NCI-H1105 (cell line): ENCODE measurements at regions not wholly inside any gene's neighbourhood (a gene's known extent, or its start where the extent isn't known, plus 50 kb on each side); places are given as distances from the start of the nearest gene placed in this dataset.

ENCODE experiments used
- DNase-seq: peaks from one replicate; lab custom pipeline; 2025; lab: John Stamatoyannopoulos, UW

DNA sequence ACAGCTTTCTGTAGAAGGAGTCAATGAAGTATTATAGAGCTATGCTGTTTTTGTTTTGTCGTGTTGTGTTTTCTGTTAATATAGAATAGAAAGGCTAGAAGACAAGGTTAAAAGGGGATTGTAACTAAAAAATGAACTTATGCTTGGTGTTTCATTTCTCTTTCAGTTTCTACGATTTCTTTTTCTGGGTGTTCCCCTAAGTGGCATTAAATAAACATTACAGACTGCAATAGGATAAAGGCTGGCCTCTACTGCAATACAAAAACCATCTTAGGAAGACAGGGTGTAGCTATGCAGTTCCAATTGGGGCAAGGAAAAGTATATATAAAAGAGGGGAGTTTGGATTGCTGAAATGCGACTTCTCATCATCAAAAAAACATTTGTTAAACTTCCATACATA lies 1609.7 kb upstream of the ACVR2A start:
- no peak for DNase-seq

DNA sequence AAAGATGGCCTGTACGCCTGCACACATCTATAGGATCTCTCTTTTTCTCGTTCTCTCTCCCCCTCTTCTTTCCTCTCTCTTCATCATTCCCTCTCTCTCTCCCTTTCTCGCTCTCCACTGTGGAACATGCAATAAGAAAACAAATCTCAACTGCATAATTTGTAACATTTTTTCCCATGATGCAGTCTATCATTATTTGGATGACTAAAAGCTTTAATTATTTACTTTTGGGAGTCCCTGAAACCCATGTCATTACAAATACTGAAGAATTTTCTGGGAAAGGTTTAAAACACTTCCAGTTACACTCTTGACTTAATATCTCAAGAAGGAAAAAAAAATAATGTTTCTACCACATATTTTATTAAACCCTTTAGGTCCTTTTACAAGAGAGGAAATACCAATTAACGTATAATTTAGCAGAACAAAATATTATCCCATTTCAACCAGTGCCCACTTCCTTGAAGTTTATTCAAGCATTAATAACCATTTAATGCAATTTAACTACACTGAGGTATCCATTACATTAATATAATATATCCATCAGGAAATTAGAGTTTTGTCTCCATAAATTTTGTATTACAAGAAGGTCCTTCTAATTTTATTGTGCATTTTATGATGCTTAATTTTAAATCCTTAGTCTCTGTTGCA lies 1615.2 kb upstream of the ACVR2A start:
- no peak for DNase-seq

DNA sequence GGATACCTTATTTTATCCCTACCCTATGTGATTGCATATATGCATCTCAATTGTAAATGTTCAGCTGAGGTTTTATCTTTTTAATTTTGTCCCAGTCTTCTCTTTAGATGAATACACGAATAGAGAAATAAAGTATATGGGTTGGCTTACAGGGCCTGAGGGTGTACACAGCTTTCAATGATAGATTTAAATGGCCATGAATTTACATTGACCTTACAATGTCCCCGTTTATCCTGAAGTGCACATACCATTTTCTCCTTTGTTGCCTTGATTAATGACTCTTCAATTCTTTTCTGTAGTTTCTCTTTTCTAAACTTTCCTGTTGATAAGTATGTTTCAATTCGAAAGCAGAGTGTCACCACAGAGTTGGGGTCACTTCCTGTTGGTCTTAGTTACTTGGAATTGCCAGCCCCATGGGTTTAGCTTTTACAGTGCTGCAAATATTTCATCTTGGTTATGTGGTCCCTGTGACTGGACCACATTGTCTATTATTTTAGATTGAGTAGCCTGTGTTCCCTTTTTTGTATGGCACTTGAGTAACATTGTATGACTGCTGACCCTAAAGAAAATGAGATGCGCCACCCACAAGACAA lies 1616.3 kb upstream of the ACVR2A start:
- no peak for DNase-seq

DNA sequence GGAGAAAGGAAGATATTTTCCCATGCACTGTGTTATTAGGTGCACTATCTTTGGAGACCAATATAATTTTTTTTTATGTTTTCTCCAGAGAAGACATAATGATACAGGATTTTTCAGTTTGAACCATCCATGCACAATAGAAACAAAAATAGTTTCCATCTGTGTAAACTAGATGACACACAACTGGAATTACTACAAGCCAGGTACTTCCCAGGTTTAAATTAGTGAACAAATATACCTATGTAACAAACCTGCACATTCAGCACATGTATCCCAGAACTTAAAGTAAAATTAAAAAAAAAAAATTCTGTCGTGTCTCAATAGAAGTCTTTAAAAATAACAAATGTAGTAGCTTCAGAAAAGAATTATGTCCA lies 1616.8 kb upstream of the ACVR2A start:
- DNase-seq = no peak

DNA sequence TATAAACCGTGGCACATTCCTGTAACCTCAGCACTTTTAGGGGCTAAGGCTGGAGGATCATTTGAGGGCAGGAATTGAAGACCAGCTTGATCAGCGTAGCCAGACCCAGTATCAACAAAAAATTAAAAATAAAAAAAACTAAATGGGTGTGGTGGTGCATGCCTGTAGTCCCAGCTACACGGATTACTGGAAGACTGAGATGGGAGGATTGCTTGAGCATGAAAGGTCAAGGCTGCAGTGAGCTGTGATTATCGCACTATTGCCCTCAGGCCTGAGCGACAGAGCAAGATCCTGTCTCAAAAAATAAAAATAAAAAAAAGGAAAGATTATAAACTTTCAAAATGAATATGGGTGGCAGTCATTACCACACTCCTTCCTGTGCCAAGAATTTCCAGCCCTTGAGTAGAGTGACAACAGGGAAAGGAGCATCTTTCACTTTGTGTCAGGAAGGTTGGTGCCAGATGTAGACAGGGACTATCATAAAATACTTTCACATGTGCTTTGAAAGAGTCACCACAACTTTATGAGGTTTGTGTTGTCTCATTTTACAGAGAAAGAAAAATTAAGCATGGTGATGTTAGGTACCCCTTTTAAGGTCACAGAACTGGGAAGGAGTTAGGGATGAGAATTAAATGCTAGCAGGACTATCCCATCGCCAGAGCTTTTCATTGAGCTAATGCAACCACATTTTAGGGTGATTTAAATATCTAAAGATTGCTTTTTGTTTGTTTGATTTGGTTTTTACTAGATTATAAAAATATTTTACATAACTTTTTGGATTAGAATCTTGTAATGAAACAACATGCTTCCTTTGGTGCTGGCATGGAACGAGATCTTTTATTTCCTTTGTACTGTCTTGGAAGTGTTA lies 1617.4 kb upstream of the ACVR2A start:
- DNase-seq = no peak

DNA sequence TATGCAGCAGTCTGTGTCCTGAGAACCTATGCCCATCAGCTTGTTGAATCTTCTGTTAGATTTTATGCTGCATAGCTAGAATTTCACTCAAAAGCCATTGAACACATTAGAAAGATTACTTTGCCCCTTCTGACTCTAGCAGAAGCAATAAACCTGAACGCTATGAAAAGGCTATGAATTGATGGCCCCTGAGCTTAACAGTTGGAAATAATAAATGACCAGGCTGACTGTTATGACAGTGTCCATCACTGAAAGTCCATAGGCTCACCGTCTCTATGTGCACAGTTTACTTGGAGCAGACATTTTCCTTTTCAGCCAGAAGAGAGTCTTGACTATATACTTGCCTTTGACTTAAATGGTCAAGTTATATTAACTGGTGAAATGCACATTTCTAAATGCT lies 1618.8 kb upstream of the ACVR2A start:
- no peak for DNase-seq

DNA sequence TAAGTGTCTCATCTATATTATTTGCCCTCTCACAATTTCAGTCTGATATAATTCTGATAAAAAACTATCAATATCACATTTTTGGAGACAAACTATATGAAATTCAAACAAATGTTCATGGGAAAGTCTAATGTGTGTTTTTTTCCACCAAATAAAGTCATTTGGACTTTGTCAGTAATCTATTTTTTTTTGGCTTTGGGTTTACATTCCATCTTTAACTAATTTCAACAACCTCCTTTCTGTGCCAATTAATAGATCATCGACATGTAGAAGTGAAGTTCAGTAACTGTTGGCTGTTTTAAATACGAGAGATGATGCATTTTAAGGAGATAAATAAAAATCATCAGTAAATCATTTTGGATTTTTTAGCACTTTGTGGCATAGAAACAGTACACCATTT lies 1623.0 kb upstream of the ACVR2A start:
- no peak for DNase-seq

DNA sequence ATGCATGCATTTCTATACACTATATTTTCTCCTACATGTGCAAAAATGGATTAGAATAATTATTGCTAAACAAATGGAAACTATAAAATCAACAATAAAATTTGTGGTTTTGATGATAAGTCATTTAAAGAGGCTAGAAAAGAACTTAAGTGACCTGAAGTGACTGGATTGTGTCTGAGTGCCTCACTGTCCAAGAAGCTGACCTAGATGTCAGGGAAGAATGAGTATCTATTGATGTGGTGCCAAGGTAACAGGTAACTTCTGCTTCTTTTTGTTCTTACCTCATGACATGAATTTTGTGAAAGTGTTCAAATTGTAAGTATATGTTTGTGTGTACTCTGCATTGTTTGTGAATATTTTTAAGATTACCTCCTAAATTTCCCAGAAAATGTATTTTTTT lies 1623.9 kb upstream of the ACVR2A start:
- DNase-seq = no peak

DNA sequence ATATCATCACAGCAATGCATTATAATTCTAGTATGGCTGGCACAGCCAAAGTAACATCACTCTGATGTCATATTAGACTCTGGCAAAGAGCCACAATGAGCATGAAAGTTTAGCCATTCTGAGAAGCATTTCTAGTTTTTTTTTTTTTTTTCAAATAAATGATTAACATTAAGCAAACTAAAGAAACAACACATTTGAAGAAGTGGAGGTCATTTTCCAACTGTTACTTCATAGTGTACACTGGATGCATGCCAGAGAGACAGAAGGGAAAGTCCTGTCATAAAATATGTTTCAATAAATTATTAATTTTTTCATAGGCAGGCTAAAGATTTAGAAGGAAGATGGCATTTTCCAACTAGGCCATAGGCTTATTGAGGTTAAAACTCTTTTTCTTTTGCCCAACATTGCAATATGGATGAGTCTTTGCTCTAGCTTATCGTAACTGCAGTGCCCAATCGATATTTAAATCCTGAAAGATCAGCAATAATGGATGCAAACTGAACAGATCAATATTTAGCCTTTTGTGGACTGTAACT lies 1630.4 kb upstream of the ACVR2A start:
- no peak for DNase-seq

DNA sequence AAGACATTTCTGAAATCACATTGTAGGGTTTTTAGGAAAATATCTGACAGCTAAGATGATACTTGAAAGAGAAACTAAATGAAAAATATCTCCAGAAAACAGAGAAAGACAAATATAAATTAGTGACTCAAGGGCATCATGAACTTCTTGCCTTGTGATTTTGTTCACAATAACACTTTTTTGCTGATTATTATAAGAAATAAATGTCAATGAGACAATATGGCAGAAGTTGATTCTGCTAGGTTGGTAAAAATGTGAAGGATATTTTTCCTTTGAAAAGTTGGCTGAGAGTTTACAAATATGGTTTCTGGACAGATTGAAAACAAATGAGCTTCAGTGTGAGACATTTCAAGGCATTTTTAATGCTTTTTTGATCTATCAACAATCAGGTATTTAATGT lies 1631.2 kb upstream of the ACVR2A start:
- no peak for DNase-seq

DNA sequence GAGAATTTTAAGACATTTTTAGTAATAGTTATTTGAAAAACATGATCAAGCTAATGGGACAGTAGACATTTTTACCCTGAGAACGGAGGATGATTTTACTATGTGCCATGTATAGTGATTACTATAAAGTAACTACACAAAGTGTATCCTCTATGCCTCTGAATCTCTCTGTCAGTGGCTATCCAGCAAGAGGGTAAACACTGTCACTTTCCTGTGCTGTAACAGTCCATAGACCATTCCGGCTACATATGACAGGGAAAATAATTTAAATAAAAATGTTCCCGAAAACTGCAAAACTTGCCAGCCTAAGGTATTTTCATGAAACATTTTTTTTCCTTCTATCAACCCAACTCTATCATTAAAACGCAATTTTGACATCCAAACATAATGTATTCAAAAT lies 1632.2 kb upstream of the ACVR2A start:
- no peak for DNase-seq

DNA sequence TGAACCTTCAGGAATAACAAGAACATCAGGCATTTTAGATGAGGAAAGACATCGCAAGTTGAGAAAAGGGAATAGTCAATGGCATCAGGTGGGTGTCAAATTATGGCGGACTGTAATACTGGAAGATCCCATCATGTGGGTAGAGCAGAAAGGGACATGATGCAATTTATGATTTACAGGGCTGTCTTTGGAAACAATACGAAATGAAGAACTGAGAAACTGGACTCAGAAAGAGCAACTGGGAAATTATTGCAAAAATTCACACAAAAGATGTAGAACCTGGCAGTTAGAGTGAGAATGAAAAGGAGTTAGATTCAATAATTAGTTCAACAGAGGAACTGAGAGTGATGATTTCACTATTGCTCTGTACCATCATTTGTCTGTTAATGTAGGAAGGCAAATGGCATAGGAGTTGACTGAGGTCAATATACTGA lies 1635.0 kb upstream of the ACVR2A start:
- no peak for DNase-seq

DNA sequence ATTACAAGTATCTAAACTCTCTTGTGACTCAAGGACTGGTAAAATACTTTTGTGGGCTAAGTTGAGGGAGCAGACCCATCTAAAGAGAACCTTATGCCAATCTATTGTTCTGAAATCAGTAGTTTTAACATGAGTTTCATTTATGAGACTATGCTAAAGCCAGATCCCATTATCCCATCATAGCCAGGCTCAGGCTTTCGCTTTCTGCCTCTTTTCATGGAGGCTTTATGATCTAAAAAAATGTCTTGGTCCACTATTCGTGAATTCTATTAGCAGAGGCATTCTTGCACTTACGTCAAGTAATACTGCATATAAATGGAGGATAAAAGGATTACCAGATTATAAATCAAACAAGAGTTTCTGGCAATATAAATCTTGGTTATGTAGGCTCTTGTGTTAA lies 1636.9 kb upstream of the ACVR2A start:
- DNase-seq = no peak

DNA sequence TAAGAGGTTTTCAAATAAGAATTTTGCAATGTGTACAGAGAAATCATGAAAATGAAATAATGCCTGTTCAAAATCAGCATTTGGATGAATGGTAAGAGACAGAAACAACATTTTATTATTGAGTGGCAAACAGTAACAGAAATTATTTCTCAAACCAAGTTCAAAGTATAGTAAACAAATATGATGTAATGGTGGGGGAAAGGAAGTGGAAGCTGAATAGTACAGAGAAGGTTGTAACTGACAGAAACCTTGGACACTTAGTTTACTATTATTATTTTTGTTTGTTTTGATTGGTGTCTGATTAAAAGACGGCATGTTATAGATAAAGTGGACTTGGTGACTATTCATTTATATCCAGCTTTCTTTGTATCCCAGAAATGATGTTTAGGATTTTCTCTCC lies 1637.4 kb upstream of the ACVR2A start:
- no peak for DNase-seq

DNA sequence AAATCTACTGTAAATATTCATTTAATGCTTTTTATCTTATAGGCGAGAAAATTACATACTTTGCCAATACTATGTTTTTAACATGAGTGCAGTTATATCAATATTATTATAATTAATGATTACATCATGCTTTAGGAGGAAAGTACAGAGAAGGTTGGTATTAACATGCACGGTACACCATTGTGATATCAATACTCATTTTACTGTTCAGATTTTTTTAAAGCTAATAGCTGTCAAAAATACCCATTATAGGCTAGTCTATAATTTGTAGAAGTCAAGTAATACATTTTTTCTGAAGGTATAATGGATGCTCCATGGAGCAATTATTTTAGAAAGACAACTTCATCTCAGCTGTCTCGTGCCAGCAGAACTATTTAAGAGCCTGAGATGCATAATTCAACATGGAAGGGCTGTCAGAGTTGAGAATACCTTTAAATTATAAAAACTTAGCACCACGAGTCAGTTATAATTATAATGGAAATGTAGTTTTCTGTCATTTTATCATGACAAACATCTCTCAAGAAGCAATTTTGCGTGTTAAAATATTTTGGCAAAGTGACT lies 1641.7 kb upstream of the ACVR2A start:
- no peak for DNase-seq

DNA sequence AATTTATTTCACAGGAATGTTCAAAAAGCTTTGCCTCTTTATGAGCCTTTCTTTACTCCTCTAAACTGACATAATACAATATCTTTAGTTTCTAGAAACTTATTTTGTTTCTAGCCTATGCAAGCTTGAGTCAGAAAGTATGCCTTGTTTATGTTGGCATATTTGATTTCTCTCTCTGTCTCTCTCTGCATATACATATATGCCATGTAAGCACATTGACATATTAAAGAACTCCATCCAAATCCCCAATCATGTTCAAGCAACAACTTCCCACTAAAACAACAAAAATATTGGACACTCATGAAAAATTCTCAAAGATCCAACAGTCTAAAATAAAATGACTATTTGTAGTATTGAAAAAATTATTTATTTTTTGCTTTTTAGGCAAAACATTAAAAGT lies 1651.2 kb upstream of the ACVR2A start:
- no peak for DNase-seq

DNA sequence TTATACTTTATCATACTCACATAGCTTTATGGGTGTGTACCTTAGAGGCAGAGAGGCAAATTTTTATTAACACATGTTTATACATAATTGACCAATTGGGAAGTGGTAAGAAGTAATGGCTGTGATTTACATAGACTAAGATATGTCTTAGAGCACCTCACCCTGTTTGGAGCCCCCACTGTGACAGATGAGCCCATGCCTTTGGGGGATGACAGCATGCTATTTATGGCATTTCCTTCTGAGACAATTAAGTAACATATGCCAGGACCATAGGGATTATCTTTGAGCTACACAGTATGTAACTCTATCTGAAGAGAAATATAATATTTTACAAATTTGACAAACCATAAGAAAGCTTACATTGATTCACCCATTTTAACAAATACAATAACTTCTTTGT lies 1655.3 kb upstream of the ACVR2A start:
- DNase-seq = no peak

DNA sequence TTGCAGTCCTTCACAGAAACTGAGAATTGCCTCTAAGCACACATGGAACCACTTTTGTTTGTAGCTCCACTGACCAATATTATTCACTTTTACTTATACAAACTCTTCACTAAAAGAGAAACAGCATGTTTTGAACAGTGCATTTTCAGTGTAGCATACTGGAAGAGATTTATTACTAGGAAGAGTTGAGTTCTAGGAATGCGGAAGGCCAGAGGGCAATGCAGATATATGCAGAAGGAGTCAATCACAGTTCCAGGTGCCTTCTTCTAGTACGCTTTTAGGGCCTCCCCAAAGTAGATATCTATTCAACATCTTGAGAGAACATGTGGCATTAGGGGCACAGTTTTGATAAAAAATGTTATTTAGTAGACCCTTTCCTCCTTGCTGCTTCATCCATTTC lies 1654.0 kb upstream of the ZEB2 start:
- DNase-seq = no peak

DNA sequence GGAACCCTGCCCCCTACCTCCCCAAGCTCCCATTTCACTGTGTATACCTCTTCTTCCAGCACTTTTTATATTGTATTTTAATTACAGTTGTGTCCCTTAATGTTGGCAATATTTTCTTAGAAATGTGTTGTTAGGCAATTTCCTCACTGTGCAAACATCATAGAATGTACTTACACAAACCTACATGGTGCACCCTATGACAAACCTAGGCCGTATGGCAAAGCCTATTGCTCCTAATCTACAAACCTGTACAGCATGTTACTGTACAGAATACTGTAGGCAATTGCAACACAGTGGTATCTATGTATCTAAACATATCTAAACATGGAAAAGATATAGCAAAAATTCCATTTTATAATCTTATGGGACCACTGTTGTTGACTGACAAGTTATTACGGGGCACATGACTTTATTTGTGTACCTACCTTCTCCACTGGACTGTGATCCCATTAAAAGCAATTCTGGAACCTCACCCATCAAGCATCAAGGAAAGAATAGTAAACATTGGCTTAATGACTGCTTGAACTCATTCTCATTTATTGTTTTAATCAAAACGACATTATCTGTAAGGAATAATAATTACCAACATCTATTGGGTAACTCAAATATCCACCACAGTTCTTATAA lies 1641.5 kb upstream of the ZEB2 start:
- DNase-seq = no peak

DNA sequence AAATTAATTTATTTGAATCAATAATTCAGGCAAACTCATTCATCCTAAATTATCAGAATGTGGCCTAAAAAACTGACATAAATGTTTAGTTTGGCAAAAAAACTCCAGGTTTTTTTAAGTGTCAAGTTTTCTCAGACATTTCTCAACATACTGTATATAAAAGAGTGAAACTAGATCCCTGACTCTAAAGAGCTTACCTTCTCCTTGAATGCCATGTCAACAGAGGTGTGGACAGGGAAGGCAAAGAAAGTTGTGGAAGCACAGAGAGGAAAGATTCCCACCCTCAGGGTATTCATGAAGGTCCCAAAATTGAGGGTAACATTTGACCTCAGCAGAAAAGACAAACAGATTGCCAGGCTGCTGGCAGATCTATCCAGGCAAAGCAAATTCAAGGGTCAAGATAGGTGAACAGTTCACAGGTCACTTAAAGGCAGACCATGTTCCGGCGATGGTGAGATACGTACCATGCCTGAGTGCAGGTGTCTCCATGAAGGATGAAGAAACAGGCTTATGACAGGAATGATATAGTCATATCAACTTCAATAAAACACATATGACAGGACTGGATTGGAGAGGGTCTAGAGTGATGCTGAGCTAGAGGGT lies 1638.3 kb upstream of the ZEB2 start:
- DNase-seq = no peak

DNA sequence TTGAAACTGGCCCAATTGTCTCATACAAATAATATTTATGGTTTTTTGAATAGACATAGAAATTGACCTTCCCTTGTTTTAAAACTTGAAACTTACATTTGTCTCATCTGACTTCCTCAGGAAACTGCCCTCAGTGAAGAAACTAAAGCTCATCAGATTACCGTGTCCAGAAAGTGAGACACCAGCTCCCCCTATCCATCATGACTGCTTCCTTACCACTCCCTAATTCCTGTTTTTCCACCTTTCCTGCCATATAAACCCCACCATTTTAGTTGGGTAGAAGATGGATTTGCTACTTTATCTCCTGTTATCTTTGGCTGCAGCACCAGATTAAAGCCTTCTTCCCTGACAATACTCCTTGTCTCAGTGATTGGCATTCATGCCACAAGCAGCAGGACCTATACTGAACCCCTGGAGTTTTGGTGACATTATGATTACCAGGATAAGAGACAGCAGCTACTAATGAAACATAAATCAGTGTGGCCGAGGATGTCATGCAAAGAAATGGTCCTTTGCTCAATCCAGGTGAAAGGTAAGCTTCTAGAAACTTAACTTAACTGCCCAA lies 1627.6 kb upstream of the ZEB2 start:
- no peak for DNase-seq

DNA sequence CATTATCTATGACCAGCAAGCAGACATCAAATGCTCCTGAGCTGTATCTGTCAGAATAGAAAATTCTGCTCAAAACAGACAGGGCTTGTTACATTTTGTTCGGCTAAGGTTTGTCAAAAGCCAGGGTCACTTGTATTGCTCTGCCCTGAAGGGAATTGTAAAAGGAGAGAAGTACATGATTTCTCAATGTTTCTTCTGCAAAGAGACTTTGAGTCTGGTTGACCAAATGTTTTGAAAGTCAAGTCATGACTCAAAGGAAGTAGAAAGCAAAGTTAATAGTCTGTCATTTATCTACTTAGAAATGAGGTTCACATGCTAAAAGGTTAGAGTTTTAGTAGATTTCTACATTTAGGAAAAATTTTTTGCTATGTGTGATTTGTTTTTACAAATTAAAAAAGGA lies 1624.1 kb upstream of the ZEB2 start:
- DNase-seq = no peak
